Vagina (tissue), 2 donors: ENCODE measurements at regions not wholly inside any gene's neighbourhood (a gene's known extent, or its start where the extent isn't known, plus 50 kb on each side); places are given as distances from the start of the nearest gene placed in this dataset.

Source experiments
- CTCF ChIP-seq, 3 experiments: fragments of 450-650 bp in 2 of 3; fragments of 200-600 bp in 1 of 3; sonication (generic) in 1 of 3; IDR thresholded peaks; one replicate each; pipeline ENCODE4 v1.5.1; 2017 to 2019; ENCODE audit warnings: antibody characterized with exemption in 3 of 3, mild to moderate bottlenecking in 2 of 3, moderate library complexity in 2 of 3
- POLR2A ChIP-seq, 2 donors: fragments of 450-650 bp; IDR thresholded peaks; one replicate each; pipeline ENCODE4 v1.6.1; 2017; ENCODE audit warnings: antibody characterized with exemption in 2 of 2, mild to moderate bottlenecking in 2 of 2, moderate library complexity in 2 of 2
- POLR2AphosphoS5 ChIP-seq, 2 donors: sonication (generic); formaldehyde crosslinking; IDR thresholded peaks; one replicate each; pipeline ENCODE4 v1.9.0; 2017; ENCODE audit warnings: antibody characterized with exemption in 2 of 2, mild to moderate bottlenecking in 2 of 2, low read depth in 1 of 2; ENCODE audit not compliant: insufficient read depth in 1 of 2

- TF ChIP-seq CTCF (IDR thresholded peaks at IDR 0.05) = no peak
- TF ChIP-seq POLR2A (IDR thresholded peaks at IDR 0.05) = no peak
- no peak for TF ChIP-seq POLR2AphosphoS5 (IDR thresholded peaks at IDR 0.05; ENCODE audit: insufficient read depth in 1 of 2, low read depth in 1 of 2)
Measured at GRCh38 chr9:28583832-28584231, 1010.6 kb upstream of the C9orf72 start.
